ENCODE measurements at regions not wholly inside any gene's neighbourhood (a gene's known extent, or its start where the extent isn't known, plus 50 kb on each side); places are given as distances from the start of the nearest gene placed in this dataset.
"Not testable (repeated sequence)": the region's sequence is repeated elsewhere in the genome, so short reads cannot be mapped to it uniquely, and the experiment has no call there.

DNA sequence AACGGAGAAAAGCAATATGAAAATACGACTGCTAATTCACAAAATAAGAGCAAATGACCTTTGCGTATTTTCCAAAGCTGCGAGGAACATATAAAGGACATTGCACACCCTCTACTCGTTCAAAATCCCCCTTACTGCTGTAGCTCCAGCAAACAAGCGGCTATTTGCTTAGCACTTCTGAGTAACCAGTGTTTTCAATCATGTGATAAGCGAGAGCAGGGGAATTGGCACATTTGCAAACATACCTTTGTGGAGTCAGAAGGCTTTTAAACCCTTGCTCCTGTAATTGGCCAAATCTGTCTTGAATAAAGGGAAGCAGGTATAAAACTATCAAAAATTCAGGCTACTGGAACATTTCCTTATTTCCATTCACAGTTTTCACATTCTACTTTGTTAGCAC, 610.2 kb downstream of the UBE2NL start:
- Mint-ChIP-seq H3K4me3 (no peak overlapping the region), H3K27me3 (no peaks in the 10 kb centered on the region), H3K4me1 (ENCODE audit: low read depth in 2 of 2) (no peaks in the 10 kb centered on the region), H3K9me3 (peaks cover 6% of the 10 kb centered on the region), H3K27ac (no peak overlapping the region), H3K36me3 (no peaks in the 10 kb centered on the region)
- no peak for DNase-seq (ENCODE audit: low spot score)
- no peak for ATAC-seq

DNA sequence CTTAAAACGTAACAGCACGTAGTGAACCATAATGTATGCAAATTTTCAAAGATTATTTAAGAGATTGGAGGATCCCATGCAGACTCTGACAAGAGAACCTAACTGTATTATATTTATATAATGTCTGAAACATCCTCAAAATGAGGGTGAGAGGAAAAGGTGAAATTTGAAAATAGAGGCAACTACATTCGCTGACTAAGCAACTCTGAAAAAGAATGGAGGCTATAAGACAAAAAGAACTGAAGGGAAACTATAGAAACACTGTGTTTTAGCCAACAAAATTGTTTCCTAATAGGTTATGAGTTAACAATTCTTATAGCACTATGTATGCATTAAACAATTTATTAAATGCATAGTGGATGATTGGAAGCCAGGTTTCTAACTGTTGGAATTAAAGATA, 648.0 kb downstream of the UBE2NL start:
- Mint-ChIP-seq H3K36me3 (peaks cover 10% of the 10 kb centered on the region), H3K4me3 (no peak overlapping the region), H3K27ac (no peak overlapping the region), H3K9me3 (peaks cover 4% of the 10 kb centered on the region), H3K4me1 (ENCODE audit: low read depth in 2 of 2) (no peaks in the 10 kb centered on the region), H3K27me3 (no peaks in the 10 kb centered on the region)
- ATAC-seq (no peak), DNase-seq (ENCODE audit: low spot score) (no peak)

DNA sequence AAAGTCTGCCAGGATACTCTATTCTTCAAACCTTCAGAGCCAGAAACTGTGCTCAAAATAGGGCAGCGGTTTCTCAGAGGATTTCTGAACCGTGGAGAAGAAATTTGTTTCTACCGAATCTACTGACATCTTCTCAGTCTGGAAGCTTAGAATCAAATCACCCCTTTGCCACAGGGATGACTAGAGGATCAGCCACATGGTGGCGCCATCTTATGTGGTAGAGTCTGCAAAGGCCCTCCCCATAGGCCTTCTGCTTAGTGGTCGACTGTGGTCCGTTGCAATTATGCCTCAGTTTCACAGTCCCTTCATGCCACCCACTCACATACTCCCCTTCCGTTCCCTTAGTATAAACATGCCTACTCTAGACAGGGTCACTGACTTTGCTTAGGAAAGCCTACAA, 680.7 kb upstream of the SPANXN1 start:
- no peak for DNase-seq (ENCODE audit: low spot score)
- Mint-ChIP-seq H3K27ac (no peak overlapping the region), H3K4me3 (no peak overlapping the region), H3K9me3 (peaks cover 3% of the 10 kb centered on the region), H3K4me1 (ENCODE audit: low read depth in 2 of 2) (no peaks in the 10 kb centered on the region), H3K27me3 (no peaks in the 10 kb centered on the region), H3K36me3 (no peaks in the 10 kb centered on the region)
- no peak for ATAC-seq

DNA sequence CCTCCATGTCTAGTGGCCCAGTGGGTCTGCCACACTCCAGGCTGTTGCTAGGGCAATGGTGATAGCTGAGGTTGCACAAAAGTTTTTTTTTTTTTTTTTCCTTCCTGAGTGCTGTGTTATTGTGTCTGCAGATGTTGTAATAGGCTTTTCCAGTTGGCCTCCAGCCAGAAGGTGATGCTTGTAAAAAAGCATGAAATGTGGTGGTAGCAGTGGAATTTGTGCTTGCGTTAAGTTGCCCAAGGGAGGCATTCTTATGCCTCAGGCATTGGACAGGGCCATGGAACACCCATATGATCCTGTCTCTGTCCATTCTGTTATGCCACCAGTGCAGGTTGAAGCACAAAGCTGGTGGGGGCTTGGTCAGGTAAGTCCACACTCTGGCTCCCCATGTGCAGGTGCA, 660.5 kb upstream of the SPANXN1 start:
- Mint-ChIP-seq H3K27me3 (no peaks in the 10 kb centered on the region), H3K4me3 (no peak overlapping the region), H3K36me3 (no peaks in the 10 kb centered on the region), H3K4me1 (ENCODE audit: low read depth in 2 of 2) (no peaks in the 10 kb centered on the region), H3K9me3 (peaks cover 8% of the 10 kb centered on the region), H3K27ac (no peak overlapping the region)
- DNase-seq (ENCODE audit: low spot score) (no peak), ATAC-seq (no peak)

DNA sequence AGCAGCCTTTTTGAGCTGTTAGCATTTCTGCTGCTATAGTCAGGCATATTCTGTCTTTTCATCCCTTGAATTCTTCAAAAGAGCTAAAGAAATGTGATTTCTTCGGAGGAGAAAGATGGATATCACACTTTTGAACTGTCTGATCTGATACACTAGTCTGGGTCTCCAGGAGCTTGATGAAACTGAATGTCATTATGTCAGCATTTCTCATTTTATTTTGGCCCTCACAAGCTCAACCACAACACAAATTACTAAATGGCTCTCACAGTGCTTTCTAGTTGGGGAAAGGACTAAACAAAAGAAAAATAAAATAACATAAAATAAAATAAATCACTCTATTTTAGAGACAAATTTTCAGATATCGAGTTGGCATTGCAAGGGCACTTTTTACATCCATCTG, 655.3 kb upstream of the SPANXN1 start:
- ATAC-seq (no peak), DNase-seq (ENCODE audit: low spot score) (no peak)
- Mint-ChIP-seq H3K27ac (no peak overlapping the region), H3K27me3 (peaks cover 0 to 4% of the 10 kb centered on the region in 2 donors), H3K9me3 (no peaks in the 10 kb centered on the region), H3K4me3 (no peak overlapping the region), H3K4me1 (ENCODE audit: low read depth in 2 of 2) (no peaks in the 10 kb centered on the region), H3K36me3 (no peaks in the 10 kb centered on the region)

DNA sequence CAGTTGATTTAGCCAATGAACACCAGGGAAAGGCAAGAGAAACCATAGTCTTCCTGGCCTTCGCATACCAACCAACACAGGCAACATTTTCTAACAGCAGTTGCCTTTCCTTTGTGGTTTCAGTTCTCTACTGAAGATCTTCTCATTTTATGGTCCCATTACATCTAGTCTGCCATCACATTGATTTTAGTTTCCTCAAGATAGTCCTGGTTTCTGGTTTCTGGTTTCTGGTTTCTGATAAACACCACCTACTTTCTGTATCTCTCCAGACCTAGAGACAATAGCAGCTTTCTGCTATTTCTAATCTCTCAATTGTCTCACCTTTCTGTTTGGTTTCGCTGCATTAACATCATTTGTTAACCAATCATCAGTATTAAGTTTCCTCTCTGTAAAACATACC, 646.3 kb upstream of the SPANXN1 start:
- DNase-seq (ENCODE audit: low spot score) (no peak), ATAC-seq (no peak)
- no peak overlapping the region for H3K4me3 Mint-ChIP-seq
- H3K27ac Mint-ChIP-seq = no peak overlapping the region
- peaks cover 3% of the 10 kb centered on the region for H3K9me3 Mint-ChIP-seq
- no peaks in the 10 kb centered on the region for H3K4me1 Mint-ChIP-seq (ENCODE audit: low read depth in 2 of 2)
- no peaks in the 10 kb centered on the region for H3K36me3 Mint-ChIP-seq
- peaks cover 0 to 2% of the 10 kb centered on the region in 2 donors for H3K27me3 Mint-ChIP-seq

DNA sequence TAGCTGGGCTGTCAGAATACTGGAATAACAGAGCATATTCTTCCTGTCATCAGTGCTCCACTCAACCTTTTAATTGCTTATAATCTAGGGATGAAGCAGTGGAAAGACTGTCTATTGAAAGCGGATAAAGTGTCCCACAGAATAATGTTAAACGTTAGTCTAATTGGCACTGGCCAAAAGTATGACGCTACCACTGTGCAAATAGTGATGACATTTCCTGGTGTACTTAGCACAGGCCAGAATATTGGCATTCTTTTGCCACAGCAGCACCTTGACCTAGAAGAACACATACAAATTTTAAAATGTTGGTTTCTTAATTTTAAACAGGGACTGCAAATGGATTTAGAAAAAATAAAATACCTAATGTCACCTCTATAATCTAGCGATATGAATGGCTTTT, 635.2 kb upstream of the SPANXN1 start:
- ATAC-seq (no peak), DNase-seq (ENCODE audit: low spot score) (no peak)
- H3K27ac Mint-ChIP-seq = no peak overlapping the region
- peaks cover 3% of the 10 kb centered on the region for H3K9me3 Mint-ChIP-seq
- H3K4me1 Mint-ChIP-seq (ENCODE audit: low read depth in 2 of 2) = no peaks in the 10 kb centered on the region
- no peaks in the 10 kb centered on the region for H3K36me3 Mint-ChIP-seq
- no peak overlapping the region for H3K4me3 Mint-ChIP-seq
- H3K27me3 Mint-ChIP-seq = no peaks in the 10 kb centered on the region

DNA sequence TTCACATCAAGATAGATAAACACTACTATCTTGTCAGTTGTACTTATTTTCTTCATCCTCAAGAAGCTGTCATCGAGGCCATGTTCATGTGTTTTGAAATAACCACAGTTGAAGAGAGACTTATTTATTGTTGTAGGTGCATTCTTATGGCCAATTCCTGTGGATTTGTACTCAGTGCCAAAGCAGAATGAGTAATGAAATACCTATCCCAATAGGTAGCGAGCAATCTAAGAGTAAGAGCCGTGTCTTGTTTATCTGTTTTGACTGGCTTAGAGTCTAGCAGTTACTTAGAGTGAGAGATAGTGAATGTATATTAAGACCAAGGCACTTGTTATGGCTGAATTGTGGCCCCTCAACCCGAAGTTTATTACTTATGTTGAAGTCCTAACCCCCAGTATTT, 631.0 kb upstream of the SPANXN1 start:
- no peak for DNase-seq (ENCODE audit: low spot score)
- no peaks in the 10 kb centered on the region for H3K36me3 Mint-ChIP-seq
- peaks cover 6% of the 10 kb centered on the region for H3K9me3 Mint-ChIP-seq
- H3K4me3 Mint-ChIP-seq = no peak overlapping the region
- no peak overlapping the region for H3K27ac Mint-ChIP-seq
- no peaks in the 10 kb centered on the region for H3K27me3 Mint-ChIP-seq
- ATAC-seq = no peak
- H3K4me1 Mint-ChIP-seq (ENCODE audit: low read depth in 2 of 2) = no peaks in the 10 kb centered on the region

DNA sequence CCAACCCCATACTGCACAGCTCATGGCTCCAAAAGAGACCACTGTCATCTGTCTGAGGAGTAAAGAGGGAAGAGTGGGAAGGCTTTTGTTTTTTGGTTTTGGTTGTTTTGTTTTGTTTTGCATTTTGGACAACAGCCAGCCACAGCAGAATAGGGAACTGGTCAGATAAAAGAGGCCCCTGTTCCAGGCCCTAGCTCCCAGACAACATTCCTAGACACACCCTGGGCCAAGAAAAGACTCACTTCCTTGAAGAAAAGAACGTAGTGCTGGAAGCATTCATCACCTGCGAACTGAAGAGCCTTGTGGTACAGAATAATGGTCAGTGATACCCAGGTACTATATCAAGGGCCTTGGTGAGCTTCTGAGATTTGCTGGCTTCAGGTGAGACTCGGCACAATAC, 619.4 kb upstream of the SPANXN1 start:
- DNase-seq (ENCODE audit: low spot score) = no peak
- peaks cover 5% of the 10 kb centered on the region for H3K36me3 Mint-ChIP-seq
- H3K4me3 Mint-ChIP-seq = no peak overlapping the region
- H3K27me3 Mint-ChIP-seq = no peaks in the 10 kb centered on the region
- no peak overlapping the region for H3K27ac Mint-ChIP-seq
- no peak for ATAC-seq
- H3K4me1 Mint-ChIP-seq (ENCODE audit: low read depth in 2 of 2) = no peaks in the 10 kb centered on the region
- H3K9me3 Mint-ChIP-seq = peaks cover 3% of the 10 kb centered on the region

DNA sequence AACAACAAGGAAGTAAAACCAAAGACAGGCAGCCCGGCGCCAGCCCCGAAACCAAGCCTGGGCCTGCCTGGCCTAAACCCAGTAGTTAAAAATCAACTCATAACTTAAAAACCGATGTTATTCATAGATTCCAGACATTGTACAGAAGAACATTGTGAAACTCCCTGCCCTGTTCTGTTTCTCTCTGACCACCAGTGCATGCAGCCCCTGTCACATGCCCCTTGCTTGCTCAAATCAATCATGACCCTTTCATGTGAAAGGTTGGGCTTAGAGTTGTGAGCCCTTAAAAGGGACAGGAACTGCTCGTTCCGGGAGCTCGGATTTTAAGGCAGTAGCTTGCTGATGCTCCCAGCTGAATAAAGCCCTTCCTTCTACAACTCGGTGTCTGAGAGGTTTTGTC, 612.9 kb upstream of the SPANXN1 start:
- not testable (repeated sequence) for H3K4me3 Mint-ChIP-seq; H3K36me3 Mint-ChIP-seq; H3K4me1 Mint-ChIP-seq (ENCODE audit: low read depth in 2 of 2); ATAC-seq; H3K27ac Mint-ChIP-seq; DNase-seq (ENCODE audit: low spot score); H3K9me3 Mint-ChIP-seq; H3K27me3 Mint-ChIP-seq

DNA sequence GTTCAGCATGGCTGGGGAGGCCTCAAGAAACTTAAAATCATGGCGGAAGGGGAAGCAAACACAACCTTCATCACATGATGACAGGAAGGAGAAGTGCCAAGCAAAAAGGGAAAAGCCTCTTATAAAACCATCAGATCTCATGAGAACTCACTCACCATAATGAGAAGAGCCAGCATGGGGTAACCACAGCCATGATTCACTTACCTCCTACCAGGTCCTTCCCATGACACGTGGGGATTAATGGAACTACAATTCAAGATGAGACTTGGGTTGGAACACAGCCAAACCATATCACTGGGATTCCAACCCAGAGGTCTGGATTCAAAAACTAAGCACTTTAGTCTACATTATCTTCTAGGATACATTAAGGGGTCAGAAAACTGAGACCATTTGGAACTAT, 609.6 kb upstream of the SPANXN1 start:
- no peaks in the 10 kb centered on the region for H3K27me3 Mint-ChIP-seq
- H3K27ac Mint-ChIP-seq = no peak overlapping the region
- H3K9me3 Mint-ChIP-seq = peaks cover 10% of the 10 kb centered on the region
- no peak overlapping the region for H3K4me3 Mint-ChIP-seq
- DNase-seq (ENCODE audit: low spot score) = no peak
- peaks cover 4% of the 10 kb centered on the region for H3K36me3 Mint-ChIP-seq
- no peaks in the 10 kb centered on the region for H3K4me1 Mint-ChIP-seq (ENCODE audit: low read depth in 2 of 2)
- ATAC-seq = no peak

DNA sequence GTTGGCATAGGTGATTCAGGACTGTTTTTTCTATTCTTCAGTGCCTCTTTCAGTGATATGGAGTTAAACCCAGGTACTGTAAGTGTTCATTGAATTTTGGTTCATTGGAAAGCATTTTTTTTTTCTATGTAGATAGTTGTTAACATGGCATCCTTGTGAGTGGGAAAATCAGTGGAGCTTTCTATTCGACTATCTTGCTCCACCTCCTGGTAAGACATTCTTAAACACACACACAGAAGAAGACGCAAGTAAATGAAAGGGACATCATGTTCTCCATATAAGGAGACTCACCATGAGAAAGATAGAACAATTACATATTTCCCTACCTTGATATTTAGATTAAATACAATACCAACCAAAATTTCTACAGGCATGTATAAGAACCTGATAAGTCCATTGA, 598.5 kb upstream of the SPANXN1 start:
- DNase-seq (ENCODE audit: low spot score) = no peak
- no peak overlapping the region for H3K4me3 Mint-ChIP-seq
- no peak overlapping the region for H3K27ac Mint-ChIP-seq
- H3K27me3 Mint-ChIP-seq = no peaks in the 10 kb centered on the region
- H3K9me3 Mint-ChIP-seq = peaks cover 4% of the 10 kb centered on the region
- no peaks in the 10 kb centered on the region for H3K4me1 Mint-ChIP-seq (ENCODE audit: low read depth in 2 of 2)
- ATAC-seq = no peak
- no peaks in the 10 kb centered on the region for H3K36me3 Mint-ChIP-seq

DNA sequence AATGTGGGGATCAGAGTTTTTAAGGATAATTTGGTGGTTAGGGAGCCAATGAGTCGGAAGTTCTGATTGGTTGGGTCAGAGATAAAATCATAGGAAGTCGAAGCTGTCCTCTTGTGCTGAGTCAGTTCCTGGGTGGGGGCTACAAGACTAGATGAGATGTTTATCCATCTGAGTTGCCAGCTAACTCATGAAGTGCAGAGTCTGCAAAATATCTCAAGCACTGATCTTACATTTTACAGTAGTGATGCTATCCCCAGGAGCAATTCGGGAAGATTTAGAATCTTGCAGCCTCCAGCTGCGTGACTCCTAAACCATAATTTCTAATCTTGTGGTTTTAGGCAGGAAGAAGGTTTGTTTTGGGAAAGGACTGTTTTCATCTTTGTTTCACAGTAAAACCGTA, 565.8 kb upstream of the SPANXN1 start:
- no peak overlapping the region for H3K27ac Mint-ChIP-seq
- no peak overlapping the region for H3K4me3 Mint-ChIP-seq
- H3K4me1 Mint-ChIP-seq (ENCODE audit: low read depth in 2 of 2) = no peaks in the 10 kb centered on the region
- H3K36me3 Mint-ChIP-seq = no peaks in the 10 kb centered on the region
- ATAC-seq (no peak), DNase-seq (ENCODE audit: low spot score) (no peak)
- H3K27me3 Mint-ChIP-seq = peaks cover 0 to 3% of the 10 kb centered on the region in 2 donors
- peaks cover 2% of the 10 kb centered on the region for H3K9me3 Mint-ChIP-seq

DNA sequence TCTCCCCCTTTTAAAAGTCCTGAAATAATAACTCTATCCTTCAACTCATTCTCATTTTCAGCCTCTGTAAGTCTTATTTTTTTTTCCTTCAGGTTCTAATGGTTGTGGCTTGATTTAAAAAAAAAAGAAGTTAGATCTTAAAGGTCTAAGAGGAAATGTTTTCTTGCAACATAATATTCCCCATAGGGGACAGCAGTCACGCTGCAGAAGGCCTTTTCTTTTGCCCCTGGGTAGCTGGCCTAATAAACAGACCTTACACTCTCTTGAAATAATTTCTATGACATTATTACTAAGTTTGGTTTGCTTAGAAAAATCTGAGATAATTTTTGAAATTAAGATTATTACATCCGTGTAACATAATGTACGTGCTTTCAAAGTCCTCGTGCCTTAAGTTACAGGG, 564.1 kb upstream of the SPANXN1 start:
- Mint-ChIP-seq H3K27ac (no peak overlapping the region), H3K36me3 (no peaks in the 10 kb centered on the region), H3K4me3 (no peak overlapping the region), H3K4me1 (ENCODE audit: low read depth in 2 of 2) (no peaks in the 10 kb centered on the region), H3K9me3 (peaks cover 2% of the 10 kb centered on the region), H3K27me3 (peaks cover 0 to 3% of the 10 kb centered on the region in 2 donors)
- DNase-seq (ENCODE audit: low spot score) = no peak
- ATAC-seq = no peak

DNA sequence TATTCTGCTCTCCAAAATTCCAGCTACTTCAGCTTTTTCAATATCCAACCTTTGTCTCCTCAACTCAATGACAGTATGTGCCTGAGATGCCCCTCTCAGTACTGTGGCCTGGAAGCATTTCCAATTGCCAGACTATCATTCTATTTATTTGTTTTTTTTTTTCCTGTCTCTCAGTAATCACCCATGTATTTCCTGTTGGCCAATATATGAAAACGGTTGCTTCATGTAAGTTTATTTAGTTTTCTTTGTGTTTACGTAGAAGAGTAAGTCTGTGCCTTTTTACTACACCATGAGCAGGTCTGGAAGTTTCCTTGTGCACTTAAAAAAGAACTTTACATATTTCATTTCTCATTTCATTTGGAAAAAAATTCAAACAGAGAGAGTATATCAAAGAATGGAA, 537.5 kb upstream of the SPANXN1 start:
- Mint-ChIP-seq H3K9me3 (peaks cover 3% of the 10 kb centered on the region), H3K27ac (no peak overlapping the region), H3K4me3 (no peak overlapping the region), H3K27me3 (no peaks in the 10 kb centered on the region), H3K4me1 (ENCODE audit: low read depth in 2 of 2) (no peaks in the 10 kb centered on the region), H3K36me3 (peaks cover 5% of the 10 kb centered on the region)
- no peak for DNase-seq (ENCODE audit: low spot score)
- no peak for ATAC-seq

Measured in natural killer cell treated with Interleukin-12 subunit alpha and Interleukin-12 subunit beta and Interleukin-15 and Interleukin-18, amount 100 ng/mL, for 72 hours (primary cell).